ENCODE measurements at regions not wholly inside any gene's neighbourhood (a gene's known extent, or its start where the extent isn't known, plus 50 kb on each side); places are given as distances from the start of the nearest gene placed in this dataset.
A peak's percentile ranks its signal among the peaks of the same experiment; 100 is the strongest.

GRCh38 chr6:156167625-156168071 is 609.5 kb upstream of the ARID1B start:
- DNase-seq (ENCODE audit: low spot score) (no peak), ATAC-seq (no peak)

DNA sequence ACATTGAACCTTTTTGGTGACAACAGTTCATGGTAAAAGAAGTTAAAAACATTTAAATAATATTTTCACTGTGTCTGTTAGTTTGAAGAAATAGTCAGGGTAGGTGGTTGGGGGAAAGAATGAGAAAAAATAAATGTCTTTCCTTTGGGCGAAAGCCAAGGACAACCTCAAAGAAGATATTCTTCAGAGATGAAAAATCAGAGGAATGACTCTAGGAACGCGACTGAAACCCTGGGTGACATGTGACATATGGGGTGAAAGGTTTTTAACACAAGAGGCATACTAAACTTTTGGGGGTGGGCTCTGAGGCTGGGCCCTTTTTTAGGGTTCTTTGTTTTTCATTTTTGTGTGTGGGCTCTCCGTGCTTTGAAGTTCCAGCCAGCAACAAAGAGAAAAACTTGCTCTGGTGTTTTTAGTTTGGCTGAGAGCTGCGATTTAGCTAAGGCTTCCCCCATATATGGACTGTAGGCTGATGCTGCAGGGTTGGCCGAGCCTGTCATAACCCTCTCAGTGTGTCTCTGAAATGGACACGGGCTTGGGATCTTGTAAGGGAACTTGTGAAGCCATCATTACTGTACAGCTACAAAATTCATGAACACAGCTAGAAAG is 610.1 kb upstream of the ARID1B start:
- no peak for DNase-seq (ENCODE audit: low spot score)
- no peak for ATAC-seq

DNA sequence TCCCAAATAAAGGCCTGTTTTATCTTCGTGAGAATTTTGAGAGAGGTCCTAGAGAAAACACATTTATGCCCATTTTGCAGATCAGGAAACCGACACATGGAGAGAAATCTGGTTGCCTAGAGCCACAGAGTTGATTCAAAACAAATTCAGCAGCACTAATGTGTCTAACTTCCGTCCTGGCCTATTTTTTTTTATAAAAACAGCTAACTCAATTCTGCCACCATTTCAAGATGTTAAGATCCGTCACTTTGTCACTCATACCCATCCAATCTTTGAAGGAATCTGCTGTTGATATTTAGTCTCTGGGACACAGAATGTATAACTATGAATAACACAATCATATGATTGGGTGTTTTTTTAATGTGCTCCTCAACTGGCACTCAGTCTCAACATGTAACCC is 611.1 kb upstream of the ARID1B start:
- ATAC-seq (no peak), DNase-seq (ENCODE audit: low spot score) (no peak)

DNA sequence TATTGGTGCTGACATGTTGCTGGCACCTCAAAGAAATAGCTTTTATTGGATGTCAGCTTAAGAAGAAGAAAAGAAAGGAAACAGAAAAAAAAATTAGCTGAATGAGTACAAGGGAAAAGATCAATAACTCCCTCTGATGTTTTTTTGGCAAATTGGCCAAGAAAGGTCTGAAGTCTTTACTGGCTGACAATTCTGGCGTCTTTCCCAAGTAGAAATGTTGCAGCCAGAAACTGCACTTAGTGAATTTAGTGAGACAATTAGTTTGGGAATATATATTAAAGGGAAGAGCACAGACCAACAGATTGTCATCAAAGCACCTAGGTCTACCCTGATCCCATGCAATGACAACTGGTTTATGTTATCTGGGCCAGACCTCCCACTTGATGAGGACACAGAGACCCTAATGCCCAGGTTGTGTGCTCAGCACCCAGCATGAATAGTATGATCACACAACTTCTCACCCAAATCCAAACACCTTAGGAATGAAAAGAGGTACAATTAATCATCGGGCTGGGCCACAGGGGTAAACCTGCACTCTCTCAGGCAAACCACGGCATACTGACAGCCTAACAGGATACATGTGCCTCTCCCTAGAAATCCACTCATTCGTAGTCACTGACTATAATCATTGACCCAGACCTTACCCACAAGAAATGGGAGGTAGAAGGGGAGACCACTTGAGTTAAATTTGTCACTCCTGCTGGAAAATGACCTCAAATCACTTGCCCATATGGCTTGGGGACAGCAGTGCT is 612.3 kb upstream of the ARID1B start:
- DNase-seq (ENCODE audit: low spot score): no peak
- ATAC-seq: no peak

GRCh38 chr6:156163311-156163710 is 613.9 kb upstream of the ARID1B start:
- DNase-seq (ENCODE audit: low spot score) (no peak), ATAC-seq (no peak)

DNA sequence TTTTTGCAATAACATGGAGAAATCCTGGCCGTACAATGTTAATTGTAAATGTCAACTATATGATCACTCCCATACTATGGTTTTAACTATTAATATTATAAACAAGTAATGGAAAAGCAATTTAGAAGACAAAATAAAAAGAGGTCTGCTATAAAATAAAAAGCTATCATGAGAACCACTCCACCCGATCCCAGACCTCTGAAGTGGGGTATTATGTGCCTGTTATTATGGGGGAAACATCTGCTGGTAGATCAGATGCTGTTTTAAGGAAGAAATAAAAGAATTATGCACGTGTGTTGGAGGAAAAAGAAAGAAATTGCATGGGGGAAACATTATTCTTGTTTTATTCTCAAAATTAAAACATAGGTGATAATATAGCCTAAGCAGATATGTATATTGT is 615.7 kb upstream of the ARID1B start:
- no peak for DNase-seq (ENCODE audit: low spot score)
- no peak for ATAC-seq

DNA sequence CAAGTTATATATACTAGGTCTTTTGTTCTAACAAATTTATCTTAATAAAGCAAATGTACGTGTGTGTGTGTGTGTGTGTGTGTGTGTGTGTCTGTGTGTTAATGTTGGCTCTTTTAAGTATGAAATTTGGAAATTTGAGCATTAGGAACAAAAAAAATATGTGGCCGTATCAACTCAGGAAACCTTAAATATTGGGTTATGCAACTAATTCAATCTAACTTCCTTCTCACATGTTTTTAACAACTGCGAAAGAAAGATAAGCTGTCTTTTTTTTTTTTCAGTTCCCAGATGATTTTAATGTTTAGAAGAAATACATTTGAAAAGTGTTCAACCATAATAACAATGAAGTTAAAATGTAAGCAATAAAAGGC is 616.4 kb upstream of the ARID1B start:
- no peak for ATAC-seq
- DNase-seq (ENCODE audit: low spot score): no peak

GRCh38 chr6:156160007-156160794 is 617.0 kb upstream of the ARID1B start:
- DNase-seq (ENCODE audit: low spot score): no peak
- ATAC-seq: no peak

DNA sequence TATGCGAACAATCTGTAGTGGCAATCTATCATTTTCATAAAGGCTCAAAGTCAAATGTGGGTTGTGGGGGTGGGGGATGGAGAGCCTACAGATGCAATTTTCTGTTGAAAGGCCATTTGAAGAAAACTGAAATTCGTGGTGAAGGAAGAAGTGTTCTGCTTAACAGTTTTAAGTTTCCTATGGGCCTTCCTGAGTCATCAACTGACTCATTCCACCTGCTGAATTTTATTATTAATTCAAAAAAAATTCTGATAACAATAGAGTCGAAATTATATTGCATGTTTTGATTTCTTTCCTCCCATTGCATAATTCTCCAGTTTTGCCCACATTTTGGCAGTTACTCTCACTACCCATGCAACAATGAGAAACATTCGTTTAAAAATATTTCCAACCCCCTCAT is 622.3 kb upstream of the ARID1B start:
- DNase-seq (ENCODE audit: low spot score) (no peak), ATAC-seq (no peak)

- ATAC-seq: no peak
- no peak for DNase-seq (ENCODE audit: low spot score)
Measured at GRCh38 chr6:156150391-156150790, 626.8 kb upstream of the ARID1B start.

DNA sequence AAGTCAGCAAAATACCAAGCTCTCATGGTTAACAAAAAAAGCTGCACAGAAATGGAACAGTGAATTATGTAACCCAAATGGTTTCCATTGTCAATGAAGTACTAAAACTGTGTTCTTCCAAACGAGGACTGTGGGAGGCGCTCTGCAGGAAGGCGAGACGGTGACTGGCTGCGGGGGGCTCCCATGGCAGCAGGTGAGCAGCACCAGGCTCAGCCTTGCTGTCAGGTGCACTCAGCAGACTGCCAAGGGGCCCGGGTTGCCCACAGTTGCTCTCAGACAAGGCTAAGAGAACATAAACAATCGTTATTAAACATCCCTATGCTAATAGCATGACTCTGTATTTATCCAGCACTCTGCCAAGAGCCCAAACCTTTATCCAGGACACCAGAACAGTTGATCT is 630.3 kb upstream of the ARID1B start:
- DNase-seq (ENCODE audit: low spot score) (no peak), ATAC-seq (no peak)

DNA sequence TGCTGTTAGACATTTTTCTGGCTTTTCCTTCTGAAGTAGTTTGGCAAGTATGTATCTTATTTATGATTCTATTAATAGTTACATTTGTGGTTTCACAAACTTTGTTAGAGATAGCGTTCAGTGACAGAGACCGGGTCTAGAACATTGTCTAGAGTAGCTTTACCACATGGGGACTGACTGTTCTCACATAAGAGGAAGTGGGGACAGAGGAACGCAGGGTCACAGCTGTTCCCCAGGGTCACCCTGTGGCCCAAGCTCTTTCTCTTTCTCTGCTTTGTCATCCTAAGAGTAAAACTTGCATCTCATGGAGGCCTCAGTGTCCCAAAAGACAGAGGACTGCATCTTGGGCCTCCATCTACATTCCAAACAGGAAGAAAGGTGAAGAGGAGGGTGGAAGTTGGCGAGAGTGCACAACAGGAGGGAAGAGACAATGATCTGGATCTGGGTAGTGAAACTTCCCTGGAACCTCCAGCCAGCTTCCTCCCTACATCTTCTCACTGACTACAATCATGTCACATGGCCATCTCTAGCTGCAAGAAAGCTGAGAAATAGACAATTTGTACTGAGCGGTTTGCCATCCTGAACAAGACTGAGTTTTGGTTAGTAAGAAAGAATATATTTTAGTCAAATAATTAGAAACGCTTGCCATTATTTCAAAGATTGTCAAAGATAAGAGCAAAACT is 645.8 kb upstream of the ARID1B start:
- ATAC-seq (peak; percentile 49), DNase-seq (ENCODE audit: low spot score) (no peak)

- DNase-seq (ENCODE audit: low spot score): no peak
- no peak for ATAC-seq
Measured at GRCh38 chr6:156126535-156126934, 650.6 kb upstream of the ARID1B start.

DNA sequence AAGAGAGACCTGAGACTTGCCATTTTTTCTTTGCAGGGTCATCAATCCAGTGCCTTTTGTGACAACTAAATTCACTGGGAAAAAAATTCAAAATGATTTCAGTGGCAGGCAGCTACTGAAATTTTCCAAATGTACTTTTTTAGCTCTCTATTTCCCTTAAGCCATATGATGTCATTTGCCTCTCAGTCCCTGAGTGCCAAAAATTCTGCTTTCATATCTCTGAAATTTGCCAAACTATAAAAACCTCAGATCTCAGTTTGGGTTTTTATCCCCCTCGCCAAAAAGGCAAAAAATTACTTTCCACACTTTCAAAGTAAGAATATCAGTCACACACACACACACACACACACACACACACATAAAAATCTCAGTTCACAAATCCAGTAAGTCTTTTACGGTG is 651.3 kb upstream of the ARID1B start:
- ATAC-seq (no peak), DNase-seq (ENCODE audit: low spot score) (no peak)

DNA sequence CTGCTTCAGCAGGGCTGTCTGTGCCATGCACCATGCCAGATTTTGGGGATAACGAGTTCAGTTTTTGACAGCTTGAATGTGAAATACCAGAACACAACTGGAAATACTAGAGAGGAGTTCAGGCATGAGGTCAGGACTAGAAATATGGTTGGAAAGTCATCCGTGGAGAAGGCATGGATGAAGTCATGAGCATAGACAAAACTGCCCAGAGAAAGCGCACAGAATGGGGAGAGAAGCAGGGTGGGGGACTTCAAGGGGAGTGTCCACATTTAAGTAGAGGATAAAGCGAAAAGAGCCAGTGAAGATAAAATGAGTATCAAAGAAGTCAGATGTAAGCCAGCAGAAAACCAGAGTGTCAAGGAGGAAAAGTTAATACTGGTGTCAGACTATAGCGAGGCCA is 653.4 kb upstream of the ARID1B start:
- DNase-seq (ENCODE audit: low spot score) (no peak), ATAC-seq (no peak)

DNA sequence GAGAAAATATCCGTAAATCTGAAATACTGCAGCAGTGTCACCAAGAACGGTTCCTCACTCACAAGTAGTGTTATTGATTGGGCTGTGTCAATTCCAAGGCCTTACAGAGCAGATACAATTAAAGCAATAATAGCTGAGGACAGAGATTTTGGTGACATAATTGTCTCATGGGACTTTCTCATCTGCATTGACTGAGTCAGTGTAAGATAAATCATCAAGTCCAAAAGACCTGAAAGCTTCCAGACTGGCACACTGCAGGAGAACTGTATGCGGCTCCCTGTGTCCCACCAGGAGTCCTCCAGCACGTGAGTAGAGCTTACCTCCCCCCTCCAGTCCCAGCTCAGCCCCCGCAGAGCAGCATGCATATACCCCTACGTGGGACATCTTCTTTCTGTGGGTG is 655.2 kb upstream of the ARID1B start:
- DNase-seq (ENCODE audit: low spot score) (no peak), ATAC-seq (no peak)

DNA sequence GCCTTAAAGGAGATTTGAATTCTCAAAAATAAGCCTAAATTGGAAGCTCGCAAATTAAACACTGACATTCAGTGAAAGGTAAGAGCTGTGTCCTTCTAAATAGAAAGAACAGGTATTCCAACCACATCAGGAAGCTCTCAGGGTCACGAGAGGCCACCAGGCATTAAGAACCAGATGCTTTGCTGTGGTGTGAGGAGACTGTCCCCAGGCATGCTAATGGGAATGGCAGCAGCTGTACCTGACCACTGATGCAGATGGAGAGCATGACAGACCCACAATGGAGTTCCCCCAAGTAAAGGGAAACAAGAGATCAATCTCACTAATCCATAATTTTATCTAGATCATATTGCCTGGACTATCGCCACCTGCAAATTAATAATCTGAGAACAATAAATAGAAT is 658.9 kb upstream of the NOX3 start:
- DNase-seq (ENCODE audit: low spot score) (no peak), ATAC-seq (no peak)

DNA sequence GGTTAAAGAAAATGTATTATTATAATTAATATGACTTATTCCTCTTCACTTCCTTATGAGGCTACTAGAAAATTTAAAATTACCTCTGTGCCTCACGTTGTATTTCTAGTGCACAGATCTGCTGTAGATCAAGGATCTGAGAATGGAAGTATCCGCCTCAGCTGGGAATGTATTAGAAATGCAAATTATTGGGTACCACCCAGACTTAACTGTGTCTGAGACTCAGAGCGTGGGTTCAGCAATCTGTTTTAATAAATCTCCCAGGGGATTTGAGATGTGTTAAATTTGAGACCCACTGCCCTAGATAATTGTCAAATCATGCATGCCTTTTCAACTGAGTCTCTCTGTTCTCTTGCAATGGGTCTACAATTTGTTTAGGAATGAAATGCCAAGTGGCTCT is 658.0 kb upstream of the NOX3 start:
- ATAC-seq (no peak), DNase-seq (ENCODE audit: low spot score) (no peak)

- no peak for DNase-seq (ENCODE audit: low spot score)
- ATAC-seq: no peak
Measured at GRCh38 chr6:156111913-156112312, 656.3 kb upstream of the NOX3 start.

DNA sequence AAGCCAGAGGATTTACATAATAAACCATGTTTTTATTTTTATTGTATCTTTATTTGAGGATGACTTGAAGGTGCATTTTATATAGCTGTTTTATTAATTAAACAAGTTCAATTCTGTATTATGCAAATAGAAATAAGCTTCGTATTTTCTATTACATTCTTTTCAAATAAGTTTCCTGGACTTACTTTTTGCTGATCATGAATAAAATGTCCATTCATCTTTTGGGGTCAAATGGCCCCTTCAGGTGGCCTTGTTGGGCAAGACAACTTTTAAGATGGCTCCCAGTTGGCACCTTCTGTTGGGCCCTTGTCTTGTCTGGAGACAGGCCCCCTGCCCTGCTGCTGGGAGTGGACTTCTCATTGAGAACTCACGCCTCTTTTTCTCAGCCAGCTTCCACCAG is 654.6 kb upstream of the NOX3 start:
- ATAC-seq (no peak), DNase-seq (ENCODE audit: low spot score) (no peak)

- no peak for DNase-seq (ENCODE audit: low spot score)
- ATAC-seq: no peak
Measured at GRCh38 chr6:156109713-156110112, 654.1 kb upstream of the NOX3 start.
